Gastroesophageal sphincter (tissue), 4 donors: ENCODE measurements at regions not wholly inside any gene's neighbourhood (a gene's known extent, or its start where the extent isn't known, plus 50 kb on each side); places are given as distances from the start of the nearest gene placed in this dataset.

Experiments used
- ATAC-seq: fragments of 150-250 bp; one replicate; pipeline ENCODE4 v1.9.1; 2016; ENCODE audit warnings: mild to moderate bottlenecking, moderate library complexity
- H3K27ac ChIP-seq, 4 donors: fragments of 200-600 bp; sonication (generic) in 3 of 4; 1 replicate in 3 of 4; 2 replicates in 1 of 4; pipeline ENCODE4 v1.5.1; 2016 to 2019
- H3K27me3 ChIP-seq: fragments of 200-600 bp; sonication (generic); one replicate; pipeline ENCODE4 v1.5.1; 2019
- H3K36me3 ChIP-seq, 2 donors: fragments of 200-600 bp; sonication (generic); one replicate each; pipeline ENCODE4 v1.5.1; 2019; ENCODE audit warnings: control low read depth in 1 of 2
- H3K4me1 ChIP-seq, 3 donors: fragments of 200-600 bp; sonication (generic); 1 replicate in 2 of 3; 2 replicates in 1 of 3; pipeline ENCODE4 v1.5.1; 2016 to 2019; ENCODE audit warnings: control low read depth in 2 of 3
- H3K4me3 ChIP-seq, 2 donors: fragments of 200-600 bp; sonication (generic); one replicate each; pipeline ENCODE4 v1.5.1; 2019; ENCODE audit warnings: mild to moderate bottlenecking in 1 of 2, moderate library complexity in 1 of 2
- H3K9me3 ChIP-seq, 3 donors: fragments of 200-600 bp; sonication (generic); one replicate each; pipeline ENCODE4 v1.5.1; 2017 to 2019; ENCODE audit warnings: control low read depth in 2 of 3
- EP300 ChIP-seq: sonication (generic); formaldehyde crosslinking; IDR thresholded peaks from one replicate; pipeline ENCODE4 v1.6.1; 2017; ENCODE audit warnings: antibody characterized with exemption, mild to moderate bottlenecking
- POLR2A ChIP-seq, 2 donors: fragments of 450-650 bp; IDR thresholded peaks; one replicate each; pipeline ENCODE4 v1.6.1; 2017; ENCODE audit warnings: antibody characterized with exemption in 2 of 2, mild to moderate bottlenecking in 2 of 2, moderate library complexity in 1 of 2
- POLR2AphosphoS5 ChIP-seq: sonication (generic); formaldehyde crosslinking; IDR thresholded peaks from one replicate; pipeline ENCODE4 v1.6.1; 2017; ENCODE audit warnings: antibody characterized with exemption
- WGBS, 2 donors: methylation state at CpG; one replicate each; pipeline ENCODE4 v1.1.5; 2018; ENCODE audit warnings: low coverage in 1 of 2; 5-methylcytosine and 5-hydroxymethylcytosine counted together
- TF ChIP-seq, protein P1 (sequence below), 4 experiments: fragments of 200-600 bp in 2 of 4; fragments of 450-650 bp in 2 of 4; sonication (generic) in 1 of 4; IDR thresholded peaks; one replicate each; pipeline ENCODE4 v1.5.1; 2017 to 2019; ENCODE audit warnings: antibody characterized with exemption in 4 of 4, mild to moderate bottlenecking in 2 of 4, moderate library complexity in 2 of 4

DNA sequence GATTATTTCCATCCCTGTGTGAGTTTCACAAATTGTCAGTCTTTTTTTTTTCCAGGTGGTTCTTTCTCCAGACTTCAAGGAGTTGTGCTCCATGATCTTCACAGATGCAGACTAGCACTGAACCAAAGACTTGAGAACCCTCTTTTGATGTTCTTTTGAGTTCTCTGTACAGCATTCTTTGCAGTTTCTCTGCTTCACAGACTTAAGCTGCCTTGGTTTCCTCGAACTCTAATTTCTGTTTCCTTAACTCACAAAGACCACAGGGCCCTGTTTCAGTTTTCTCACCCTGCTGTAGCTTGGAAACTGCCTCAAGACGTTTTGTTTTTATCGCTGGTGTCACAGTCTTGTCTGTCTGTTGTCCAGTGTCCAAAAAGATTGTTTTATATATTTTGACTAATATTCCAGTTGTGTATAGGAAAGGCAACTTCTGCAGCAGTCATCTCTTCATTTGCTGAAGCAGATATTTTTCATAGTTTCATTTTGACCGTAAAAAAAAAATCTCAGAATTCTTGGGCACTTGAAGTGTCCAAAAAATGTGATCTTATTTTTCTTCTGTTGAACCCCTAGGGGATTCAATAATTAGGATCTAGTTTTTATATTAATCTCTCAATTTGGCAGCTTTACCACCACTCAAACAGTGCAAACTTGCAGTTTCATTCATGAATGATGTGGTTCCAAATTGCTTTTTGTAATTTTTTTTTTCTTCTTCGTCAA, 97.0 kb upstream of the MC4R start:
- TF ChIP-seq, protein P1, sequence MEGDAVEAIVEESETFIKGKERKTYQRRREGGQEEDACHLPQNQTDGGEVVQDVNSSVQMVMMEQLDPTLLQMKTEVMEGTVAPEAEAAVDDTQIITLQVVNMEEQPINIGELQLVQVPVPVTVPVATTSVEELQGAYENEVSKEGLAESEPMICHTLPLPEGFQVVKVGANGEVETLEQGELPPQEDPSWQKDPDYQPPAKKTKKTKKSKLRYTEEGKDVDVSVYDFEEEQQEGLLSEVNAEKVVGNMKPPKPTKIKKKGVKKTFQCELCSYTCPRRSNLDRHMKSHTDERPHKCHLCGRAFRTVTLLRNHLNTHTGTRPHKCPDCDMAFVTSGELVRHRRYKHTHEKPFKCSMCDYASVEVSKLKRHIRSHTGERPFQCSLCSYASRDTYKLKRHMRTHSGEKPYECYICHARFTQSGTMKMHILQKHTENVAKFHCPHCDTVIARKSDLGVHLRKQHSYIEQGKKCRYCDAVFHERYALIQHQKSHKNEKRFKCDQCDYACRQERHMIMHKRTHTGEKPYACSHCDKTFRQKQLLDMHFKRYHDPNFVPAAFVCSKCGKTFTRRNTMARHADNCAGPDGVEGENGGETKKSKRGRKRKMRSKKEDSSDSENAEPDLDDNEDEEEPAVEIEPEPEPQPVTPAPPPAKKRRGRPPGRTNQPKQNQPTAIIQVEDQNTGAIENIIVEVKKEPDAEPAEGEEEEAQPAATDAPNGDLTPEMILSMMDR (IDR thresholded peaks at IDR 0.05), result no peak
- TF ChIP-seq POLR2AphosphoS5, result no peak
- no peak for TF ChIP-seq EP300
- TF ChIP-seq POLR2A (IDR thresholded peaks at IDR 0.05), result no peak
- Histone ChIP-seq H3K4me1 (no peaks in the 10 kb centered on the region), H3K9me3 (no peaks in the 10 kb centered on the region), H3K27ac (no peak overlapping the region), H3K36me3 (no peaks in the 10 kb centered on the region), H3K27me3 (no peaks in the 10 kb centered on the region), H3K4me3 (no peak overlapping the region)
- WGBS, 2 donors, result 34 to 45% methylated on average over 5 of the region's 5 CpGs
- no peak for ATAC-seq

GRCh38 chr18:60471652-60472051, 99.1 kb upstream of the MC4R start:
- Histone ChIP-seq H3K36me3 (no peaks in the 10 kb centered on the region), H3K27me3 (no peaks in the 10 kb centered on the region), H3K9me3 (peaks cover 0 to 1% (median 0%) of the 10 kb centered on the region in 3 donors), H3K4me3 (no peak overlapping the region), H3K4me1 (no peaks in the 10 kb centered on the region), H3K27ac (no peak overlapping the region)
- no peak for ATAC-seq
- TF ChIP-seq EP300 (no peak), POLR2AphosphoS5 (no peak), POLR2A (IDR thresholded peaks at IDR 0.05) (no peak)
- TF ChIP-seq, protein P1 (IDR thresholded peaks at IDR 0.05), result no peak
- WGBS, 2 donors, result 52 to 100% methylated on average over 1 of the region's 1 CpG

DNA sequence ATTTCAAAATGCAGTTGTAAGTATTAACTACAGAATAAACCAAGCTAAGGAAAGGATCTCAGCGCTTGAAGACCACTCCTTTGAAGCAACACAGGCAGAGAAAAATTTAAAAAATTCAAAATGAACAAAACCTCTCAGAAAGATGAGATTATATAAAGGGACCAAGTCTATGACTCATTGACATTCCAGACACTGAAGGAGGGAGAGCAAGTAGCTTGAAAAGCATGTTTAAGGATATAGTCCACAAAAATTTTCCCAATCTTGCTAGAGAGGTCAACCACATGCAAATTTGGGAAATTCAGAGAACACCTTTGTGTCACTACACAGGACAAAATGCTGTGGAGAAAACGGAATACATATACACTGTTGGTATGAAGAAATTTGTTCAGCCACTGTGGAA, 112.6 kb upstream of the MC4R start:
- no peaks in the 10 kb centered on the region for H3K27me3 ChIP-seq
- ATAC-seq, result no peak
- H3K4me1 ChIP-seq, result no peaks in the 10 kb centered on the region
- no peak for TF ChIP-seq EP300
- TF ChIP-seq, protein P1 (IDR thresholded peaks at IDR 0.05), result no peak
- no peak for TF ChIP-seq POLR2A (IDR thresholded peaks at IDR 0.05)
- no peak for TF ChIP-seq POLR2AphosphoS5
- no peak overlapping the region for H3K27ac ChIP-seq
- 83 to 85% methylated on average over 2 of the region's 2 CpGs for WGBS, 2 donors
- no peaks in the 10 kb centered on the region for H3K36me3 ChIP-seq
- H3K9me3 ChIP-seq, result no peaks in the 10 kb centered on the region
- no peak overlapping the region for H3K4me3 ChIP-seq

GRCh38 chr18:60493066-60493465, 120.5 kb upstream of the MC4R start:
- no peak for TF ChIP-seq POLR2A (IDR thresholded peaks at IDR 0.05)
- TF ChIP-seq POLR2AphosphoS5, result no peak
- TF ChIP-seq EP300, result no peak
- TF ChIP-seq, protein P1 (IDR thresholded peaks at IDR 0.05), result no peak
- H3K27me3 ChIP-seq, result no peaks in the 10 kb centered on the region
- 48% methylated on average over 4 of the region's 4 CpGs for WGBS, 2 donors
- no peak for ATAC-seq
- no peaks in the 10 kb centered on the region for H3K4me1 ChIP-seq
- no peak overlapping the region for H3K4me3 ChIP-seq
- no peak overlapping the region for H3K27ac ChIP-seq
- H3K36me3 ChIP-seq, result no peaks in the 10 kb centered on the region
- no peaks in the 10 kb centered on the region for H3K9me3 ChIP-seq

- no peak for TF ChIP-seq POLR2AphosphoS5
- H3K27me3 ChIP-seq, result no peaks in the 10 kb centered on the region
- H3K9me3 ChIP-seq, result no peaks in the 10 kb centered on the region
- ATAC-seq, result no peak
- 94 to 96% methylated on average over 4 of the region's 4 CpGs for WGBS, 2 donors
- no peak overlapping the region for H3K27ac ChIP-seq
- H3K36me3 ChIP-seq, result no peaks in the 10 kb centered on the region
- H3K4me3 ChIP-seq, result no peak overlapping the region
- H3K4me1 ChIP-seq, result no peaks in the 10 kb centered on the region
Observed at GRCh38 chr18:60499675-60500074, 127.1 kb upstream of the MC4R start.
